Common myeloid progenitor, CD34-positive (primary cell): ENCODE measurements at regions not wholly inside any gene's neighbourhood (a gene's known extent, or its start where the extent isn't known, plus 50 kb on each side); places are given as distances from the start of the nearest gene placed in this dataset.

Experiments
- CTCF ChIA-PET: fragments of 350-600 bp; sonication (Branson Sonifier 250); formaldehyde crosslinking; loops from one replicate; lab custom pipeline; 2021; ENCODE audit warnings: antibody characterized with exemption; lab: Charles Lee
- POLR2A ChIA-PET: fragments of 350-600 bp; sonication (Branson Sonifier 250); formaldehyde crosslinking; loops from one replicate; lab custom pipeline; 2021; ENCODE audit warnings: antibody characterized with exemption; lab: Charles Lee
- DNase-seq, 3 donors: peaks; one replicate each; pipeline versions ENCODE4 v3.0.0 to v3.0.0-alpha.2; 2013
- H3K27ac ChIP-seq, 2 experiments: 1 replicate in 1 of 2; 2 replicates in 1 of 2; pipeline ENCODE4 v1.7.0; 2013; ENCODE audit warnings: inconsistent platforms in 2 of 2, low read length in 2 of 2, mild to moderate bottlenecking in 2 of 2, low read depth in 1 of 2, moderate library complexity in 1 of 2; ENCODE audit not compliant: severe bottlenecking in 2 of 2, insufficient read depth in 1 of 2, poor library complexity in 1 of 2
- H3K27me3 ChIP-seq, 5 experiments: replicated peaks in 2 of 5; 1 replicate in 3 of 5; 2 replicates in 2 of 5; pipeline versions ENCODE4 v1.6.1 to v1.7.0; 2013; ENCODE audit warnings: low read length in 4 of 5, mild to moderate bottlenecking in 2 of 5, moderate library complexity in 2 of 5, inconsistent platforms in 1 of 5; ENCODE audit not compliant: insufficient read depth in 5 of 5, control insufficient read depth in 4 of 5
- H3K36me3 ChIP-seq, 4 experiments: 1 replicate in 2 of 4; 2 replicates in 2 of 4; pipeline versions ENCODE4 v1.6.1 to v1.7.0; 2013; ENCODE audit warnings: low read length in 3 of 4, control low read depth in 1 of 4, mild to moderate bottlenecking in 1 of 4; ENCODE audit not compliant: control insufficient read depth in 4 of 4, insufficient read depth in 4 of 4
- H3K4me1 ChIP-seq, 4 experiments: 1 replicate in 3 of 4; 2 replicates in 1 of 4; pipeline versions ENCODE4 v1.6.1 to v1.7.1; 2013; ENCODE audit warnings: low read length in 3 of 4, mild to moderate bottlenecking in 3 of 4, control low read depth in 1 of 4, inconsistent platforms in 1 of 4, moderate library complexity in 1 of 4; ENCODE audit not compliant: control insufficient read depth in 4 of 4, insufficient read depth in 4 of 4; ENCODE audit errors: control extremely low read depth in 1 of 4
- H3K4me3 ChIP-seq, 7 experiments: 1 replicate in 4 of 7; 2 replicates in 3 of 7; pipeline versions ENCODE4 v1.5.1 to v1.7.0; 2013; ENCODE audit warnings: mild to moderate bottlenecking in 7 of 7, low read length in 6 of 7, moderate library complexity in 6 of 7, inconsistent platforms in 2 of 7, low read depth in 2 of 7, control low read depth in 1 of 7; ENCODE audit not compliant: insufficient read depth in 4 of 7, control insufficient read depth in 1 of 7; ENCODE audit errors: extremely low read depth in 1 of 7
- H3K9me3 ChIP-seq, 5 experiments: 1 replicate in 4 of 5; 2 replicates in 1 of 5; pipeline versions ENCODE4 v1.6.1 to v1.7.1; 2013; ENCODE audit warnings: low read length in 4 of 5, mild to moderate bottlenecking in 2 of 5, inconsistent platforms in 1 of 5, low read depth in 1 of 5, moderate library complexity in 1 of 5; ENCODE audit not compliant: control insufficient read depth in 4 of 5, insufficient read depth in 2 of 5; ENCODE audit errors: control extremely low read depth in 1 of 5
- WGBS: methylation state at CpG from one replicate; pipeline ENCODE4 v1.1.5; 2013; ENCODE audit not compliant: insufficient coverage; 5-methylcytosine and 5-hydroxymethylcytosine counted together

DNA sequence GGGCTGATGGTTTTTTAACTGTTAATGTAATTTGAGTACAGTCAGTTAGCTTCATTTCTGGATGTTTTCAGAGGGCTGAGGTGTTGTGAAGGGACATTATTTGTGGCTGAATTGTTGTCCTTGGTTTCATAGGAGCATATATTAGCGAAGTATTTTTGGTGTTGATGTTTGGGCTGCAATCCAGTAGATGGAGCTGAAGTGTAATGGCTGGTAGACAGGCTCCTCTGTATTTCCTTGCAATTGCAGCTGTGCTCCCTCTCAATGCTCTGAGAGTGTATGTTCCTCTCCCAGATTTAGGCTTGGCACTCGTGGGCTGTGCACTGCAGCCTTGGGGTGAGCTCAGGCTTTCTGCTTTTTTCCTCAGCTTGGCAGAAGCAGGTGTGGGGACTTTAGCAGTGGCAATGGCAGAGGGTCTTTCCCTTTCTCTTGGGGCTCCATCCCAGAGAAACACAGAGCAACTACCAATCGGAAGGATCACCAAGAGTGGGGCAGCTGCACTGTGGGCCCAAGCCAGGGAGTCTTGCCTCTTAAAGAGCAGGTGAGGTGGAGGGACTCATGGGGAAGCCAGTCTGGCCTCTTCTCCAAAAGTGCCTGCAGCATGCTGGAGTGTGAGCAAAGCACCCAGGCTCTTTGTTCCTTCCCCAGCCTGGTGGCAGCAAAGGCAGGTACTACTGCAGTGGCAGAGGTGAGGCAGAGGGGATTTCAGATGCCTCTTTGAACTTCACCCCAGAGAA lies 544.4 kb downstream of the SH2D4B start:
- peaks cover 0 to 2% (median 0%) of the 10 kb centered on the region in 5 experiments for H3K27me3 ChIP-seq
- H3K4me3 ChIP-seq, result no peak overlapping the region
- WGBS, result 90% methylated on average over 2 of the region's 3 CpGs
- DNase-seq, result peak in 2 of 3 donors; percentile 5 to 13
- ChIA-PET CTCF (no interaction called here), POLR2A (no interaction called here)
- H3K4me1 ChIP-seq, result no peaks in the 10 kb centered on the region
- no peak overlapping the region for H3K27ac ChIP-seq
- H3K9me3 ChIP-seq, result no peaks in the 10 kb centered on the region
- H3K36me3 ChIP-seq, result no peaks in the 10 kb centered on the region

DNA sequence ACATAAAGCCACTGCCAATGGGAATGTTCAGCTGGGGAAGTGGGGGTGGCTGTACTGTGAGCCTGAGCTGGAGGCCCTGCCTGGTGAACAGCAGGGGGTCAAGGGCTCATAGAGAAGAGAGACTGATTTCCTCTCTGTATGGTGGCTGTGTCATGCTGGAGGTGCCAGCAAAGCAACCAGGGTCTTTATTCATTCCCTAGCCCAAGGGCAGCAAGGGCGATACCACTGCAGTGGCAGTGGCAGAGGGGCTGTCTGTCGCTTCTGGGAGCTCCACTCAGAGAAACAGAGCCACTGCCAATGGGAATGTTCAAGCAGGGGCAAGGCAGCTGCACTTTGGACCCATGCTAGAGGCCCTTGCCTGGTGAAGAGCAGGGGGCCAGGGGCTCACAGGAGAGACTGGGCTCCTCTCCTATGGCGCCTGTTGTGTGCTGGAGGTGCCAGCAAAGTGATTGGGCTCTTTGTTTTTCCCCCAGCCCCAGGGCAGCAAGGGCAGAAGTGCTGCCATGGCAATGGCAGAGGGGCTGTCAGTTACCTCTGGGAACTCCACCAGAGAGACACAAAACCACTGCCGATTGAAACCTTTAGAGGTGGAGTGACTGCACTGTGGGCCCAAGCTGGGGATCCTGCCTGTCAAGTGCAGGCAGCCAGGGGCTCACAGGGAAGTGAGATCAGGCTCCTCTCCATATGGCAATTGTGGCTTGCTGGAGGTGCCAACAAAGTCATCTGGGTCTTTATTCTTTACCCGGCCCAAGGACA lies 545.1 kb downstream of the SH2D4B start:
- ChIA-PET POLR2A (no interaction called here), CTCF (no interaction called here)
- H3K4me1 ChIP-seq, result no peaks in the 10 kb centered on the region
- no peaks in the 10 kb centered on the region for H3K9me3 ChIP-seq
- no peak for DNase-seq
- peaks cover 0 to 2% (median 0%) of the 10 kb centered on the region in 5 experiments for H3K27me3 ChIP-seq
- H3K4me3 ChIP-seq, result no peak overlapping the region
- WGBS, result 85% methylated on average over 4 of the region's 5 CpGs
- no peaks in the 10 kb centered on the region for H3K36me3 ChIP-seq
- no peak overlapping the region for H3K27ac ChIP-seq

- H3K27me3 ChIP-seq, result no peaks in the 10 kb centered on the region
- ChIA-PET POLR2A (no interaction called here), CTCF (interaction anchor here (1.8 kb wide), 1 partner anchor 15 kb away, joined by 4 read pairs; no protein-coding TSS in a partner anchor)
- WGBS, result 91% methylated on average over 5 of the region's 6 CpGs
- no peak overlapping the region for H3K27ac ChIP-seq
- no peak overlapping the region for H3K4me3 ChIP-seq
- no peak for DNase-seq
- no peaks in the 10 kb centered on the region for H3K4me1 ChIP-seq
- peaks cover 0 to 2% (median 0%) of the 10 kb centered on the region in 5 experiments for H3K9me3 ChIP-seq
- no peaks in the 10 kb centered on the region for H3K36me3 ChIP-seq
These were observed 555.4 kb downstream of the SH2D4B start for GRCh38 chr10:81093056-81093455.

DNA sequence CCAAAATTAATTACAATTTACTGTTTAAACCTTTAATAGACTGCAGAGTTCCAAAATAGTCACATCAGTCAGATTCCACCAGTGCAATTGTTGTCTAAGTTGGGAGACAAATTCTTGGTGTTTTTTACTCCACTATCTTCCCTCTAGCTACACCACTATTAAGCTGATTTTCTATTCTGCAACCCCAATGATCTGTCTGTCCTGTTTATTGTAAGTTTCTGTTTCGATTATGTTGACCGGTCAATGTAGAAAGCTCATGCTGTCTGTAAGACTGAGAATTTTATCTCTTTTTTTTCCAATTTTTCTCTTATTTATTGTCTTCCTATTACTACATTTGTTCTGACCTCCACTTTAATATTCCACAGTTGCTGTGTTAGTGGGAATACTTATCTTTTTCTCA lies 557.5 kb downstream of the SH2D4B start:
- Histone ChIP-seq H3K4me1 (no peaks in the 10 kb centered on the region), H3K36me3 (no peaks in the 10 kb centered on the region), H3K9me3 (peaks cover 0 to 2% (median 0%) of the 10 kb centered on the region in 5 experiments), H3K27me3 (no peaks in the 10 kb centered on the region), H3K27ac (no peak overlapping the region), H3K4me3 (no peak overlapping the region)
- DNase-seq, result no peak
- ChIA-PET CTCF (no interaction called here), POLR2A (no interaction called here)
- no CpG with 5 or more reads among the region's 2 CpGs for WGBS

DNA sequence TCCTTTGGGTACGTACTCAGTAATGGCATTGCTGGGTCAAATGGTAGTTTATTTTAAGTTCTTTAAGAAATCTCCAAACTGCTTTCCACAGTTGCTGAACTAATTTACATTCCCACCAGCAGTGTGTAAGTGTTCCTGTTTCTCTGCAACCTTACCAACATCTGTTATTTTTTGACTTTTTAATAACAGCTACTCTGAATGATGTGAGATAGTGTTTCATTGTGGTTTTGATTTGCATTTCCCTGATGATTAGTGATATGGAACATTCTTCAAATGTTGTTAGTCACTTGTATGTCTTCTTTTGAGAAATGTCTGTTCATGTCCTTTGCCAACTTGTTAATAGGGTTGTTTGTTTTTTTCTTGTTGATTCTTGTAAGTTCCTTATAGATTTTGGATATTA lies 558.9 kb downstream of the SH2D4B start:
- no peak overlapping the region for H3K27ac ChIP-seq

GRCh38 chr10:81101062-81101461 lies 563.4 kb downstream of the SH2D4B start:
- no peaks in the 10 kb centered on the region for H3K36me3 ChIP-seq
- no peaks in the 10 kb centered on the region for H3K27me3 ChIP-seq
- no peaks in the 10 kb centered on the region for H3K4me1 ChIP-seq
- H3K27ac ChIP-seq, result no peak overlapping the region
- ChIA-PET POLR2A (no interaction called here), CTCF (no interaction called here)
- DNase-seq, result no peak
- H3K9me3 ChIP-seq, result peaks cover 0 to 2% (median 0%) of the 10 kb centered on the region in 5 experiments
- no peak overlapping the region for H3K4me3 ChIP-seq

More for the DNA sequence above, 558.9 kb downstream of the SH2D4B start:
- no peak for DNase-seq
- Histone ChIP-seq H3K9me3 (no peaks in the 10 kb centered on the region), H3K27me3 (no peaks in the 10 kb centered on the region), H3K36me3 (no peaks in the 10 kb centered on the region), H3K4me3 (no peak overlapping the region), H3K4me1 (no peaks in the 10 kb centered on the region)
- CTCF ChIA-PET, result no interaction called here
- no CpG with 5 or more reads among the region's 1 CpG for WGBS
- POLR2A ChIA-PET, result no interaction called here

DNA sequence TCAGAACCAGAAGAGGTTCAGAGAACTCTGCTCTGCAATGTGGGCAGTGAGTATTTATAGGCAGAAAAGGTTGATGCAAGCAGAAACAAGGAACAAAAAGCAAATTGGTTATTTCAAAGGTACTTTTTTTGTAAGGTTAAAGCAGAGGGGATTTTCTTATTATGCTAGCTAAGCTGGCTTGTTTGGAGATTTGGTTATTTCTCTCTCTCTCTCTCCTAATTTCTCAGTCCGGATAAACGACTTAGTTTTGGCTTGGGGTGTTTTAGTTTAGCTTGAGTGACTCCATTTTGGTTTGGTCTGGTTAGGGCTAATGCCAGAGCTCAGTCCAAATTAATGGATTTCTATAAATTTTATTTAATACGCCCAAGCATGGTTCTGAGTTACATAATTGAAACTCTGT lies 566.8 kb downstream of the SH2D4B start:
- H3K27ac ChIP-seq, result no peak overlapping the region
- H3K27me3 ChIP-seq, result no peaks in the 10 kb centered on the region
- no peaks in the 10 kb centered on the region for H3K4me1 ChIP-seq
- ChIA-PET POLR2A (no interaction called here), CTCF (no interaction called here)
- H3K9me3 ChIP-seq, result peaks cover 0 to 2% (median 0%) of the 10 kb centered on the region in 5 experiments
- 100% methylated on average over 1 of the region's 3 CpGs for WGBS
- H3K4me3 ChIP-seq, result no peak overlapping the region
- no peaks in the 10 kb centered on the region for H3K36me3 ChIP-seq
- DNase-seq, result no peak
